GM12865 (cell line): ENCODE measurements at regions not wholly inside any gene's neighbourhood (a gene's known extent, or its start where the extent isn't known, plus 50 kb on each side); places are given as distances from the start of the nearest gene placed in this dataset.
A peak's percentile ranks its signal among the peaks of the same experiment; 100 is the strongest.

ENCODE experiments used
- DNase-seq: peaks from one replicate; pipeline ENCODE4 v3.0.0; 2010; ENCODE audit warnings: low read depth
- H3K4me3 ChIP-seq: 2 replicates; pipeline ENCODE4 v1.5.1; 2011; ENCODE audit warnings: mild to moderate bottlenecking, low read depth, low read length, control low read depth
- CTCF ChIP-seq: IDR thresholded peaks from 2 replicates; pipeline ENCODE4 v1.5.1; 2011; ENCODE audit warnings: low read length, control low read depth, low read depth, inconsistent platforms; ENCODE audit not compliant: insufficient read depth; ENCODE audit errors: missing control alignments

- no peak overlapping the region for H3K4me3 ChIP-seq
- no peak for DNase-seq
- TF ChIP-seq CTCF: no peak
Observed at GRCh38 chr2:155162494-155162893, 464.0 kb downstream of the KCNJ3 start.

GRCh38 chr2:155161314-155161713 lies 462.8 kb downstream of the KCNJ3 start:
- DNase-seq: no peak
- no peak overlapping the region for H3K4me3 ChIP-seq
- TF ChIP-seq CTCF: no peak

GRCh38 chr2:155157711-155158110 lies 459.2 kb downstream of the KCNJ3 start:
- DNase-seq: no peak

GRCh38 chr2:155157065-155157464 lies 458.6 kb downstream of the KCNJ3 start:
- TF ChIP-seq CTCF: no peak
- no peak overlapping the region for H3K4me3 ChIP-seq
- DNase-seq: no peak

More at GRCh38 chr2:155157711-155158110, 459.2 kb downstream of the KCNJ3 start:
- no peak overlapping the region for H3K4me3 ChIP-seq
- TF ChIP-seq CTCF: no peak

GRCh38 chr2:155151945-155152344 lies 453.4 kb downstream of the KCNJ3 start:
- DNase-seq: no peak
- no peak overlapping the region for H3K4me3 ChIP-seq
- no peak for TF ChIP-seq CTCF

GRCh38 chr2:155151472-155151871 lies 453.0 kb downstream of the KCNJ3 start:
- H3K4me3 ChIP-seq: no peak overlapping the region
- no peak for TF ChIP-seq CTCF
- no peak for DNase-seq

- no peak for TF ChIP-seq CTCF
Observed at GRCh38 chr2:155145758-155146229, 447.3 kb downstream of the KCNJ3 start.

More at GRCh38 chr2:155145758-155146229, 447.3 kb downstream of the KCNJ3 start:
- peak; percentile 94 for DNase-seq
- peak overlapping the region; percentile 56 for H3K4me3 ChIP-seq
